GM23248 (cell line): ENCODE measurements at regions not wholly inside any gene's neighbourhood (a gene's known extent, or its start where the extent isn't known, plus 50 kb on each side); places are given as distances from the start of the nearest gene placed in this dataset.

Experiments used
- DNase-seq: peaks from one replicate; pipeline ENCODE4 v3.0.0-alpha.2; 2015
- H2AFZ ChIP-seq: fragments of 200-600 bp; sonication (generic); 2 replicates; pipeline ENCODE4 v1.6.1; 2016; ENCODE audit warnings: antibody characterized with exemption
- H3F3A ChIP-seq: fragments of 200-600 bp; sonication (generic); 2 replicates; pipeline ENCODE4 v1.6.1; 2016; ENCODE audit warnings: mild to moderate bottlenecking, antibody characterized with exemption, mixed run types; ENCODE audit not compliant: insufficient read depth
- H3K27ac ChIP-seq: fragments of 200-600 bp; sonication (generic); 2 replicates; pipeline ENCODE4 v1.5.1; 2016; ENCODE audit warnings: mild to moderate bottlenecking
- H3K27me3 ChIP-seq: fragments of 200-600 bp; sonication (generic); replicated peaks from 2 replicates; pipeline ENCODE4 v1.6.1; 2016; ENCODE audit warnings: mild to moderate bottlenecking; ENCODE audit not compliant: insufficient read depth
- H3K36me3 ChIP-seq: fragments of 200-600 bp; sonication (generic); 2 replicates; pipeline ENCODE4 v1.6.1; 2016; ENCODE audit warnings: low read depth, mild to moderate bottlenecking
- H3K4me1 ChIP-seq: fragments of 200-600 bp; sonication (generic); 2 replicates; pipeline ENCODE4 v1.6.1; 2016; ENCODE audit warnings: mild to moderate bottlenecking; ENCODE audit not compliant: insufficient read depth
- H3K4me2 ChIP-seq: fragments of 200-600 bp; sonication (generic); one replicate; pipeline ENCODE4 v1.6.1; 2016; ENCODE audit warnings: mild to moderate bottlenecking; ENCODE audit not compliant: unreplicated experiment
- H3K4me3 ChIP-seq: fragments of 200-600 bp; sonication (generic); 2 replicates; pipeline ENCODE4 v1.5.1; 2016; ENCODE audit warnings: mild to moderate bottlenecking
- H3K79me2 ChIP-seq: fragments of 200-600 bp; sonication (generic); 2 replicates; pipeline ENCODE4 v1.6.1; 2016; ENCODE audit warnings: mild to moderate bottlenecking; ENCODE audit not compliant: insufficient read depth
- H3K9ac ChIP-seq: fragments of 200-600 bp; sonication (generic); 2 replicates; pipeline ENCODE4 v1.6.1; 2016; ENCODE audit warnings: mild to moderate bottlenecking
- H3K9me2 ChIP-seq: fragments of 200-600 bp; sonication (generic); 2 replicates; pipeline ENCODE4 v1.6.1; 2016; ENCODE audit warnings: mixed run types, mild to moderate bottlenecking, moderate library complexity; ENCODE audit not compliant: insufficient read depth
- H3K9me3 ChIP-seq: fragments of 200-600 bp; sonication (generic); one replicate; pipeline ENCODE4 v1.6.1; 2017; ENCODE audit warnings: low read depth
- H4K20me1 ChIP-seq: fragments of 200-600 bp; sonication (generic); 2 replicates; pipeline ENCODE4 v1.6.0; 2016; ENCODE audit not compliant: insufficient read depth
- EZH2 ChIP-seq: fragments of 200-600 bp; sonication (generic); IDR thresholded peaks from 2 replicates; pipeline ENCODE4 v1.6.1; 2018; ENCODE audit warnings: antibody characterized with exemption, mild to moderate bottlenecking; ENCODE audit not compliant: insufficient read depth, poor library complexity, severe bottlenecking
- EZH2phosphoT487 ChIP-seq: fragments of 200-600 bp; sonication (generic); IDR thresholded peaks from 2 replicates; pipeline ENCODE4 v1.6.1; 2018; ENCODE audit warnings: antibody characterized with exemption, moderate library complexity, mild to moderate bottlenecking, low read depth; ENCODE audit not compliant: insufficient read depth
- WGBS, 2 experiments: methylation state at CpG; one replicate each; pipeline ENCODE4 v1.1.6; 2015 to 2017; ENCODE audit warnings: low lambda C conversion rate in 2 of 2, low coverage in 1 of 2; ENCODE audit errors: missing lambda C conversion rate in 2 of 2; 5-methylcytosine and 5-hydroxymethylcytosine counted together
- in situ Hi-C: fragments of 300-500 bp; cut with MboI; formaldehyde crosslinking; loops from 2 replicates; pipeline ENCODE4 v1.15.0; 2020

DNA sequence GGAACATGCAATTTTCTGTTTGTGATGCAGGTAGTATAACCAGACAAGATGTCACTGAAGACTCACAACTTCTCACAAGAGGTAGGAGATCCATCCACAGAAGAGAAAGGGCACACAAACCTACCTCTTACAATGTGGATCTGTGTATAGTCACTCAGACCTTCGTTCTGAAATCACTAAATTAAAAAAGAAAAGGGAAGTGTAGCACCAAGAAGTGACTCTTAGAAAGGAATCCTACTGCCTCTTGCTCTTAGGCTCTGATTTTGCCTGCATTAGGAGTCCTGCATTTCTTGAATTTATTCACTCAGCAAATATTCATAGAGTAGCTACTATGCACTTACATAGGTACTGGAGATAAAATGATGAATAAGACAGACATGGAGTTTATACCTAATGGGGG is 347.6 kb downstream of the BMP4 start:
- Histone ChIP-seq H3K4me2 (no peak overlapping the region), H3K36me3 (no peaks in the 10 kb centered on the region), H3K9me3 (no peaks in the 10 kb centered on the region), H2AFZ (no peak overlapping the region), H3F3A (no peaks in the 10 kb centered on the region), H3K27ac (no peak overlapping the region), H3K9ac (no peak overlapping the region), H3K27me3 (peaks cover 3% of the 10 kb centered on the region), H3K4me1 (no peaks in the 10 kb centered on the region), H3K9me2 (no peaks in the 10 kb centered on the region), H3K79me2 (no peaks in the 10 kb centered on the region), H4K20me1 (no peaks in the 10 kb centered on the region), H3K4me3 (no peak overlapping the region)
- in situ Hi-C loops = no loop called here
- no peak for DNase-seq
- 47 to 50% methylated on average over 1 of the region's 1 CpG for WGBS, 2 experiments
- TF ChIP-seq EZH2 (no peak), EZH2phosphoT487 (no peak)

DNA sequence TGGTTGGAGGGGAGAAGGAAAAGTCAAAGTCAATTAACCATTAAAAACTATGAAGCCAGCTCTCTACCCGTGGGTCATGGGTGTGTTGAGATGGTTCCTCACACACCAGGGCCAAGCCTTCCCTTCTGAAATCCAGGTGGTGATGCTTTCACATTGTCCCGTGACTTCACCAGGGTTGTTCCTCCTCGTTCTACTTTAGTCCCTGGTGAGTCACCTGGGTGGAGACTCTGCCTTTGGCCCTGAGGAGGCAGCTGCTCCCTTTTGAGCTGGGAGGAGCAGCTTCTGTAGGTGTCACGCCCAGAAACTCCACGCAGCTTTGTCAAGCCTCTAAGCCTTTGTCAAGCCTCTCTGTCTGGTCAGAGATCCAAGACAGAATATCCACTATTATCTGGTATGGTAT is 348.3 kb downstream of the BMP4 start:
- Histone ChIP-seq H3K9me3 (no peaks in the 10 kb centered on the region), H3K27ac (no peak overlapping the region), H2AFZ (no peak overlapping the region), H3K4me1 (no peaks in the 10 kb centered on the region), H3K36me3 (no peaks in the 10 kb centered on the region), H3K4me2 (no peak overlapping the region), H4K20me1 (no peaks in the 10 kb centered on the region), H3K27me3 (peaks cover 3% of the 10 kb centered on the region; the same call in 1 of the 2 replicates), H3K79me2 (no peaks in the 10 kb centered on the region), H3F3A (no peaks in the 10 kb centered on the region), H3K9ac (no peak overlapping the region), H3K4me3 (no peak overlapping the region), H3K9me2 (no peaks in the 10 kb centered on the region)
- peak; percentile 36 for DNase-seq
- in situ Hi-C loops = no loop called here
- WGBS, 2 experiments = 27 to 28% methylated on average over 5 of the region's 5 CpGs
- TF ChIP-seq EZH2phosphoT487 (no peak), EZH2 (no peak)

DNA sequence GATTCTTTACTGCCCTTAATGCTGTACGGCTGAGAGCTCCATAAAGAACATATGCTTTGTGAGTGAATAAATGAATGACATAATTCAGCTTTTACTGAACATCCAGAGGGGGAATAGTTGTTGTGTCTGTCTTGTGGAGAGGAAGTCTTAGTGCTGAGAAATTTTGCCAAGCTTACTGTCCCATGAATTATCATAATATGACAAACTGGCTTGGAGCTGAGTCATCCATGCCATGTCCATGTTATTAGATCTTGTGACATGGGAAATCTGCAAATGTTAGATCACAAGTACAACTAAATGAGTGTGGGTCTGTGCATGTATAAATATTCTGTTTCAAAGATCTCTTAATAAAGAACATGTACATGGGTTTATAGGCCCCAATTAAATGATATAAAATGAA is 350.4 kb downstream of the BMP4 start:
- Histone ChIP-seq H3K9ac (no peak overlapping the region), H3F3A (no peaks in the 10 kb centered on the region), H3K9me2 (no peaks in the 10 kb centered on the region), H3K79me2 (no peaks in the 10 kb centered on the region), H3K4me1 (no peaks in the 10 kb centered on the region), H3K36me3 (no peaks in the 10 kb centered on the region), H3K4me2 (no peak overlapping the region), H3K4me3 (no peak overlapping the region), H4K20me1 (no peaks in the 10 kb centered on the region), H3K27ac (no peak overlapping the region), H2AFZ (no peak overlapping the region), H3K27me3 (peaks cover 5% of the 10 kb centered on the region), H3K9me3 (no peaks in the 10 kb centered on the region)
- no peak for DNase-seq
- in situ Hi-C loops = no loop called here
- 59 to 74% methylated on average over 1 of the region's 1 CpG for WGBS, 2 experiments
- no peak for TF ChIP-seq EZH2
- no peak for TF ChIP-seq EZH2phosphoT487

DNA sequence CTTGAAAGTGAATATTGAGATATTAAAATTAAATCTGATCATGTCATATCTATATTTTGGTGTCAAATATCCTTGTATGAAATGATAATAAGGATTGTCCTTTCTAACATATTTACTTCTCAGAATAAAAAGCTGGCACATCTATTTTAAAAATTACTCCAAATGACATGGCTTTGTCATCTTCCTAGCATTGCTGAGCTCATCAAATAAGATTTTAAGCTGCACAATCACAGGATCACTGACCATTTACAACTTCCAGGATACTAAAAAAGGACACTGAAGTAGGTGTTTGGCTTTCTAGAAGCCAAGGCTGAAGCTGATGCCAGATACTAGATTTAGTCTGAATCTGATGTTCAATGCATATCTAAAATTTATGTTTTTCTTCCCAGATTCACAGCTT is 351.1 kb downstream of the BMP4 start:
- H3F3A ChIP-seq = no peaks in the 10 kb centered on the region
- peaks cover 5% of the 10 kb centered on the region for H3K27me3 ChIP-seq
- H3K9me3 ChIP-seq = no peaks in the 10 kb centered on the region
- no peak overlapping the region for H3K4me3 ChIP-seq
- no peak overlapping the region for H2AFZ ChIP-seq
- no peak for DNase-seq
- H3K36me3 ChIP-seq = no peaks in the 10 kb centered on the region
- no peak overlapping the region for H3K9ac ChIP-seq
- H3K27ac ChIP-seq = no peak overlapping the region
- no peak overlapping the region for H3K4me2 ChIP-seq
- in situ Hi-C loops = no loop called here
- H3K79me2 ChIP-seq = no peaks in the 10 kb centered on the region
- no peaks in the 10 kb centered on the region for H3K9me2 ChIP-seq
- TF ChIP-seq EZH2 = no peak
- no peak for TF ChIP-seq EZH2phosphoT487
- no peaks in the 10 kb centered on the region for H3K4me1 ChIP-seq
- no peaks in the 10 kb centered on the region for H4K20me1 ChIP-seq

DNA sequence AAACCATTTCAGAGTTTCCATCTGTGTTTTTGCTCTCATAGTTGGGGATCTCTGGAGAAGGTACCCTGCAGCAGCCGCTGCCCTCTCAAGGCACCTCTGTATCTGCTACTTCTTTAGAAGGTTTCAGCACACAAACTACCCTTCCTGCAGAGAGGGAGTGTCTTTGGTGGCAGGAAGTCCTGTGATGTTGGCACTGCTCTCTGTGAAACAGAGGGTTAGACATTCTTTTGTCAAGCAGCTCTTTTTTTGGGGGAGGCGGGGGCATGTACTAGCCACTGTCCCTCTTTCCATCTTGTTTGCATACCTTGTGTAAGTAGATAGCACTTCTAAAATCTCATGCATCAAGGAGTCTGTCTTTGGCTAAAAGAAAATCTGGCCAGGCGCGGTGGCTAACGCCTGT is 352.6 kb downstream of the BMP4 start:
- H3K27me3 ChIP-seq = peaks cover 5% of the 10 kb centered on the region
- no peaks in the 10 kb centered on the region for H3F3A ChIP-seq
- in situ Hi-C loops = no loop called here
- no peak overlapping the region for H3K4me2 ChIP-seq
- no peaks in the 10 kb centered on the region for H3K4me1 ChIP-seq
- WGBS, 2 experiments = 83 to 93% methylated on average over 5 of the region's 5 CpGs
- no peak overlapping the region for H3K27ac ChIP-seq
- no peaks in the 10 kb centered on the region for H3K36me3 ChIP-seq
- H2AFZ ChIP-seq = no peak overlapping the region
- no peak for DNase-seq
- H3K4me3 ChIP-seq = no peak overlapping the region
- H3K9me3 ChIP-seq = no peaks in the 10 kb centered on the region
- H3K9ac ChIP-seq = no peak overlapping the region
- H3K9me2 ChIP-seq = no peaks in the 10 kb centered on the region
- no peak for TF ChIP-seq EZH2
- TF ChIP-seq EZH2phosphoT487 = no peak
- no peaks in the 10 kb centered on the region for H3K79me2 ChIP-seq
- no peaks in the 10 kb centered on the region for H4K20me1 ChIP-seq
